HG03039 (cell line): ENCODE measurements at regions not wholly inside any gene's neighbourhood (a gene's known extent, or its start where the extent isn't known, plus 50 kb on each side); places are given as distances from the start of the nearest gene placed in this dataset.

Experiments
- ATAC-seq: cut with Tn5 transposase; IDR thresholded peaks from one replicate; pipeline ENCODE4 v1.9.1; 2021; ENCODE audit warnings: mild to moderate bottlenecking, moderate library complexity; ENCODE audit not compliant: unreplicated experiment

DNA sequence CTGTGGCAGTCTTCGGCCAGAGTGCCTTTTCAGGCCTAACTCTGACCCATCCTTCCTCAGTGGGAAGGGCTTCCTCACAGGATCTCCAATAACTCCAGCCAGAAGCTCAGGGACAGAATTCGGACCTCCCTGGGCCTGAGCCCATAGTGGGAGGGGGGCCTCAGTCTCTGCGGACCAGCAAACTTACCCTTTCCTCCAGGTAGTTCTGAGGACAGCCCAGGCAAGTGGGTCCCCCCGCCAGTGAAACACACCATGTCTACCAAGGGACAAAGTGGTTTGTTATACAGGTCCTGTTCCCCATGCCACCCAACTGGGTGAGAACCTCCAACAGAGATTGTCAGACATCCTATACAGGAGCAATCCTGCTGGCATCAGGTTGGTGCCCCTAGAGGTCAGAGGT, 350.4 kb downstream of the RAB28 start:
- no peak for ATAC-seq

DNA sequence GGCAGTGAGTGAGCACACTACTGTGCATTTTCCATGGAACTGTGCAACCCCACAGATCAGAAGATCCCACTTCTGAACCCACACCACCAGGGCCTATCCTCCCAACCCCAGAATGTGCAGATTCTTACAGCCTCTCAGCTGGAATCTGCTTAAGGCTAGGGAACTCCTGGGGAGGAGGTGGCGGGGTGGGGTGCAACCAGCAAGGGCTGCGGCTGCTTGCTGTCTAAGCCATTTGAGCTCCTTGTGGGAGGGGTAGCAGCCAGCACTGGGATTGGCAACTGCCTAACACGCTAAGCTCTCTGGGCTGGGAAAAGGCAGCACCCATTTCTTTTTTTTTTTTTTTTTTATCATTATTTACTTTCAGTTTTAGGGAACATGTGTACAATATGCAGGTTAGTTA, 353.3 kb downstream of the RAB28 start:
- no peak for ATAC-seq

DNA sequence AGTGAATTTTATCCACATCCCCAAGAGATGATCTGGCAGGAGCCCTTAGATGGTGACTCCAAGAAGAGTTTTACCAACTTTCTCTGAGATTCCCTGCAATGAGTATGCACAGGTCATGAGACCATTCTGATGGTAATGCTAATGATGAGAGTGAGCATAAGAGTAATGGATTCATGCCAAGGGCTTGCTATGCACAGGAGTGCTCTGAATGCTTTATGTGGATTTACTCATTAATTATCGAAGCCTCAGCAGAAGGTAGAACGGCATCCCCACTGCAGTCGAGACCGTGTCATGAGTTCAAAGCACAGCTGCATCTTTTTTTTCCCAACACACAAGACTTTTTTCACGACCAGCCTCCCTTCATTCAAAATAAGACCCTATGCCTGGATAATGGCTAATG, 355.0 kb downstream of the RAB28 start:
- no peak for ATAC-seq

DNA sequence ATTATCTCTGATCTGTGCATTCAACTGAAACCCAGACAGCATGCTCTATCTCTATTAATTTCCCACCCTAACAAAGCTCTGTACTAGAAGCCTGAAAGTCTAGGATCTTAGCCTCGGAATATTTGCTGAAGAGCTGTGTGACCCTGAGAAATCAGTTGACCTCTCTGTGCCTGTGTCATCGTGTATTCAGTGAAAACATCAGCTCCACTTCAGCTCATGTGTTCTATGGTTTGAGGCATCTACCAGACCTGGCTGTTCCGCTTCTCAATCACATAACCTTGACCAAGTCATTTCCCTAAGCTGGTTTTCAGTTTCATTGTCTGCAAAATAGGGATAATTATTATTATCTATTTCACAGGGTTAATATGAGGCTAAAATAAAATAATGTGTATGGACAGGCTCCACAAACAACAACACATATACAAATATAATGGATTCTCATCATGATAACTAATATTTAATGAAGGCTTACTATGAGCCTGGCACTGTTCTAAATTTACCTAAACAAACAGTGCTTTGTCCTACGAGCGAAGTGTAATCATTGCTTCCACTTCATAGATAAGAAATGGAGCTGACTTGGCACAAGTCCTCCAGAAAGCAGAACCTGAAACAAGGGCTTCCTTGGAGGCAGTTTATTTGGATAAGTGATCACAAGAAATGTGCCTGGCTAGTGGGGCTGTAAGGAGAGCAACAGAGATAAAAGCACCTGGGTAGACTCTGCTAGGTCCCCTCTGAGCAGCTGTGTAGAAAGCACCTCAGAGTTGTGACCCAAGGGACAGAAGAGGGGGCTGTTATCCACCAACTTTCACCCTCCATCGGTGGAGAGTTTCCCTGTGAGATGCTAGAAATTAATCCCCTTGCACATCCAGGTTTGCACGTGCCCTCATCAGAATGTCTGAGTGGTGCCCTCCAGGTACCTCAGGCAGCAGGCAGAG, 356.9 kb downstream of the RAB28 start:
- no peak for ATAC-seq

DNA sequence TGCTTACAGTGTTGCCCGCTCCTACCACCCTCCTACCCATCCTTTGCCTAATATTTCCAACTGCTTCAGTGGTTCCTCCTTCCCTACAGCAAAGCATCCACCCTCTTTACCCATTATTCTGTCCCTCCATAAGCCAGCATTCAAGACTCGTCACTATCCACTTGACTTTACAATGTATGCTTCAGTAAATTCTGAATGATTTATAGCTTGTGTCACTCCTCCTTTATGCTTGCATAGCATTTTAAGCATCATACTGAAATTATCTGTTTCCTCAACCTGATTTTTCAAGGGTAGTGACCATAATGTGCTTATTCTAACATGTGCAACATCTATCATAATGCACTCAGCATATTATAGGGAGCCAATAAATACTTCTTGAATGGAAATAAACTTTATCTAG, 365.5 kb downstream of the RAB28 start:
- no peak for ATAC-seq

DNA sequence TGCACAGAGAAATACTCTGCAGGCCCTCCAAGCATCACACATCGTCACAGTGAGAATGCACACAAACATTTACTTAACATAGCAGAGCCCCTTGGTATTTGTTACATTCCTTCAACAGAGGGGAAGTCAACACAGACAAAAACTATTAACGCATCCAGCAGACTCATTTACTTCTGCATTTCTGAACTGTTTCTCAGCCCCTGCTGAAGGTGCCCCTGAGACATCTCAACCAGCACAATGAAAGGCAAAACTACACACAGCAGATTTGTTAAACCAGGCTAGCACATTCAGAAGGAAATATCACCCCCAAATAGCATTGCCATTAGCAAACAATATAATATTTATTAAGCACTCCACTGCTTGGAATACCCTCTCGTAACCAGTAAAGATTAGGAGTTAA, 367.0 kb downstream of the RAB28 start:
- no peak for ATAC-seq

DNA sequence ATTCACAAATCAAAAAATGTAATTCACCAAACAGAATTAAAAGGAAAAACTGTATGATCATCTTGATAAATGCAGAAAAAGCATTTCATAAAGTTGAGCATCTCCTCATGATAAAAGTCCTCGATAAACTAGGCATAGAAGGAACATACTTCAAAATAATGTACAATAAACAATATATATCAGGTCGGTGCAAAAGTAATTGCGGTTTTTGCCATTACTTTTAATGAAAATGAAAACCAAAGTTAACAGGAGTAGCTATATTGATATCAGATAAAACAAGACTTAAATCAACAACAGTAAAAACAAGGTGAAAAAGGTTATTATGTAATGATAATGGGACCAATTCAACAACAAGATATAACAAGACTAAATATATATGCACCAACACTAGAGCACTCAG, 372.1 kb downstream of the RAB28 start:
- no peak for ATAC-seq

DNA sequence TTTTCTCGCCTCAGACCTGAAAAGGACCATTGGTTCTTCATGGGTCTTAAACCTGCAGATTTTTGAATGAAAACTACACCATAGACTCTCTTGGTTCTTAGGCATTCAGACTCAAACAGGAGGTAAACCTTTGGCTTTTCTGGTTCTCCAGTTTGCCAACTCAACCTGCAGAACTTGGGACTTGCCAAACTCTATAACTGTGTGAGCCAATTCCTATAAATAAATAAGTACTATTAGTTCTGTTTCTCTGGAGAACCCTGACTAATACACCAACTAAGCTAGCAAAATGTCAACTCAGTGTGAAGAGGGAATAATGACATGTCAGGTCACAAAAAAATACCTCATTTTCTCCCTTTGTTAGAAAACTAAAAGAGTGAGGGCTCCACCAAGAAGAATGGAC, 374.6 kb downstream of the RAB28 start:
- no peak for ATAC-seq

DNA sequence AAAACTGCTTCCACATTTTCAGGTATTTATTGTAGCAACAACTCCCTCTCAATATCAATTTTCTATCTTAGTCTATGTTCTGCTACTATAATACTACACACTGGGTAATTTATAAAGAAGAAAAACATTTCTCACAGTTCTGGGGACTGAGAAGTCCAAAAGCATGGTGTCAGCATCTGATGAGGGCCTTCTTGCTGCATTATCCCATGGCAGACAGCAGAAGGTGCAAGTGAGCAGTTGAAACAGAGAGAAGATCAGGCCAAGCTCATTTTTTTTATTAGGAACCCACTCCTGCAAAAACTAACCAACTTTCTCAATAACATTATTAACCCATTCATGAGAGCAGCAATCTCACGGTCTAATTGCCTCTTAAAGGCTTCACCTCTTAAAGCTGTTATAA, 376.0 kb downstream of the RAB28 start:
- no peak for ATAC-seq

DNA sequence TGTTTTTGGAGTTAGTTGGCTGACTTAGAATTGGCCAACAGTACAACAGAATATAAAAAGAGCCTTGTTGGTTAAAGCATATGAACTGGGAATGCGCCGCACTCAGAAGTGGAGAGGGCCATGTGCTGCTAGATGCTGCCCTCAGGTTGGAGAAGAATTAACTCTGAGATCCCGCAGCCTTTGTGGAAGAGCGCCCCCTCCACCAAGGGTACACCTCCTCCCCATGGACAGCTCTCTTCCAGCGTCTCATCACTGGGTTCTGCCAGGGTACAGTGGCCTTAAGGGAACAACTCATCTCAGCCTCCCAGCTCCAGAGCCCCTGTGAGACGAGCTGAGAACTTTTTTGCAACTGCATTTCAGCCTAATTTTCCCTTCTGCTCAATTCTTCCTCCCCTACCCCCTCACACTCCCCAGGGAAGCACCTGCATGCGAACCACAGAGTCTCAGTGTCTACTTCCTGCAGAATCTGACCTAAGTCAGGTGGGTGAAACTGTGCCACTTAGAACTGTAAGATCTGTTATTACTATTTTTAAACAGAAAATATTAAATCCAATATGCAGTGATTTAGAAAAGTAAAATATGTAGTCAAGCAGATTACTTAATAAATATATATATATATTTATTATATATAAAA, 380.6 kb downstream of the RAB28 start:
- no peak for ATAC-seq

DNA sequence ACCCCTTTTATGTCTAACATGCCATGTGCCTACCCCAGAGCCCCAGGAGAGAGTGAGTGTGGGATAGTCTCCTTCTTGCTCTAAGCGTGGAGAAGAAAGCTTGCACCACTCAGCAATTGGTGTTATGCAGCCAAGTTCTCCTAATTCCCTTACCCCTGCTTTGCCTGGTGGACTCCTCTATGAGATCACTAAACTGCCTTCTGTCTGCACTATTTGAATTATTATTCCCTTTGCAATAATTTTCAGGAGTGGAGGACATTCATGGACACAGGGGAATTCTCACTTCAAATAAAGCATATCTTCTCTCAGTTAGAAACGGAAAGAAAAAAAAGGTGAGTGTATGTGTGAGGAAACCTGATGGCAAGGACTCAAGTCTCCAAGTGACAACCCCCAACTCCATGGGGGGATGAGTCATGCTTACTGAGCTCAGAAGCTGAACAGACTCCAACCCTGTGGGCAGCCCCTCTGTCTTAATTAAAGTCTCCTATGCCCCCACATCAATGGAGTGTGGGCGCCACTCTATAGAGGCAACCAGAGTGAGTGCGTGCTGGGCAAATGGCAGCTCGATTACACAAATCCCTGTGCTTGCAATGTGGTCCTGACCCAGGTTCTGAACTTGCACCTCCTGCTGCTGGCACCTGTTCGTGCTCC, 381.9 kb downstream of the RAB28 start:
- ATAC-seq = no peak

DNA sequence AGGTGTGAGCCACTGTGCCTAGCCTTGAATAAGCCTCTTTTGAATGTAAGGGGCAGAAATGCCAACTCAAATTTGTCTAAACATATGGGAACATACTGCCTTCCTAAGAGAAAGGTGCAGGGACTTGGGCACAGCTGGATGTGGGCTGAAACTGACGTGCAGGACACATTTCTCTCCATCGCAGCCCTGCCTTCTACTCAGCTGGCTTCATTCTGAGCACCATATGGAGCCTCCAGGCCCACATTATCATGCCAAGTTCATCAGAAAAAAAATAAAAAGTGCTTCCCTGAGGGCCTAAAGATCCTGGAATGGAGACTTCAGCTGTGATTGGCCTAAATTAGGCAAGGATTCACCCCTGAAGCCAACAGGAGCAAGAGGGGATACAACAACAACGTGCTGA, 386.2 kb downstream of the RAB28 start:
- no peak for ATAC-seq

DNA sequence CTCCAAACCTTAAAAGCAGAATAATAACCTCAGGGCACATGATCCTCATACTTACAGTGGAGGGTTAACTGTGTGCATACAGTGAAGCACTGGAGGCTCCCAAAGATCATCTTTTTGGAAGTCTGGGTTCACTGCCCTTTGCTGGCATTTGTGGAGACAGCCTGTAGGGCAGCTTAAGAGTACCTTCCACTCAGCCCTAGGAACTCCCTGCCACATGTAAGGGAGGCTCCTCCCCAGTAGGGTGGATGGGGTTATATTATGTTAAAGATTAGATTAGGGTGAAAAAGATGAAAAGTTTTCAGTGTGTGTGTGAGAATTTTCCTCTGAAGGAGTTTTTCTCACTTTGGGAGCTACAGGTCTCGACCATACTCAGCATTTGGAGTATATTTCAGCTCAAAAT, 388.4 kb downstream of the RAB28 start:
- ATAC-seq = no peak

DNA sequence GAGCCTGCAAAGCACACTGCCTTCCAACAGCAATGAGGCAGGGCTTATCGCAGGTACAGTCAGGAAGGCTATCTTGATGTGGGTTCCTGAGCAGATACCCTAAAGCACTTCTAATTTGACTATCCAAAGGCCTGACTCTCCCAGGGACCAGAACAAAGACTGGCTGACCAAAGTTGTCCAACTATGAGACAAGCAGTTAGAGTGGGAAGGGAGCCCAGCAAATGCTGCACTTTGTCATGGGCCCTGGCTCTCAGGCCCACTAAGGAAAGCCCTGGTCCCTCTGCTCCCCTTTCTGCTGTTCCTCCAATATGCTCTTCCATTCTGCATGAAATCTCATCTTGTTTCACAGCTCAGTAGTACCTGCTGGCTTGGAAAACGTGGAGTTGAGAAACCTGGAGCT, 391.0 kb downstream of the RAB28 start:
- ATAC-seq = no peak

DNA sequence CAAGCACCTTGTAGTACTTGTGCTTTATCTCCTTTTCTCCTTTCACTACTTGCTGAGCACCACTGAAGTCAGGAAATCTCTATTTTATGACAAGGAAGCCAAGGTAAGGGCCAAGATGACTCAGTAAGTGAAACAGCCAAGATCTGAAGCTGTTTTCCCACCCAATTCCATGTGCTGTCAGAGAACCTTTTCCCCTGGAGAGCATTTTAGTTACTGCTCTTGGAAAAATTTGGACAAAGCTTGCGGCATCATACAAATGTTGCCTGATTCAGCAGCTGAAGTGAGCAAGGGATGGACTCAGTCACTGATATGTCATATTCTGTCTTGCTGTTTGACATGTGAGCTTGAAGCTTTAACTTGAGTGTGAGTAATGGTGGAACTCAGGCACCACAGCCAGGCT, 391.4 kb downstream of the RAB28 start:
- ATAC-seq = no peak

DNA sequence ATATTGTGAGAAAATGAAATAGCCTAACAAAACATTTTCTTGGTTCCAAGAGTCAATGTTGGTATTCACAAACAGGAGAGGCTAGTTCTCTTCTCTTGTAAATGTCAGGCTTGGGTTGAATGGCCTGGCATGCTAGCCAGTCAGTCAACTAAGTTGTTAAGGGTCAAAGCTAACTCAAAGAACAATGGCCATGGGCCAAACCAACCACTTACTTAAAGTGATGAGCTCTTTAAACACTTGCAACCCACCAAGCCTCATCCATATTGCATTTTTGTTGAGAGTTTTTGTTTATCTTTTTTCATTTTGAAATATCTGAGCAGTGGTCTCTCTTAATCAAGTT, 394.5 kb downstream of the RAB28 start:
- no peak for ATAC-seq

DNA sequence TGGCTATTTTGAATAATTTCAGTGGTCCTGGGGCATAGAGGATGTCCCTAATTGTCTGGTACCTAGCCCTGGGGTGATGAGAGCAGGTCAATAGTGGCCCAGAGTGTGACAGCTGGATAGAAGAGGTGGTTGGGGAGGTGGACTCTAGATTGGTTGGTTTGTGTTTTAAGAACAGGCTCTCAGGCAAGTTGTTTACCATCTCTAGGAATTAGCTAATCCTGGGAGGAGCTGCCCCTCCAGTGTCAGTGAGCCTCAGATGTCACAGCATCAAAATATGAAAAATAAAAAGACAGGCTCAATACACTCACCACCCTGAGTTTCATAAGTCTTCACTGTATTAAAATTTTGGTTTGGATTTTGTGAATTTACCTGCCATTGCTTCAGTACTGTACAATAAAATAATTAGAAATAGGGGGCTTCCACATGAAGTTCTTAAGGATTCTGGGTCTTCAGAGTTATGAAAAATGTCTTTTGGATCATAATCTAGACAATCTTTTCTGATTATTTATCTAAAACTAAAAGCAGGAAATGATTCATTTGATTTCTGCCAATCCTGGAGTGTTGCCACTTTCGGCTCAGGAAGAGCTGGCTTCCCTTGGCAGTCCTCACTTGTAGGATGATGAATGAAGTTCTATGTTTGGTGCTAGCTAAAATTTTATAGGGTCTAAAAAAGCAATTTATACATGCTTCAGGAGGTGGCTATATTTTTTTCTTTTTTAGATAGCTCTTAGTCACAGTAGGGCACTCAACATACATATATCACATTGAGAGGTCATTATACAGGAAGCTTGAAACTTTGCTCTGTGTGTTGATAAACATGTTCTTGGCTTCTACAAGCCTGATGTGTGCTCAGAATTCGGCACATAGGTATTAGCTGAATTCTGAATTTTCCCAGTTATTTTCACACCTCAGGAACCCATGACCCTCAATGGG, 395.1 kb downstream of the RAB28 start:
- ATAC-seq = no peak

DNA sequence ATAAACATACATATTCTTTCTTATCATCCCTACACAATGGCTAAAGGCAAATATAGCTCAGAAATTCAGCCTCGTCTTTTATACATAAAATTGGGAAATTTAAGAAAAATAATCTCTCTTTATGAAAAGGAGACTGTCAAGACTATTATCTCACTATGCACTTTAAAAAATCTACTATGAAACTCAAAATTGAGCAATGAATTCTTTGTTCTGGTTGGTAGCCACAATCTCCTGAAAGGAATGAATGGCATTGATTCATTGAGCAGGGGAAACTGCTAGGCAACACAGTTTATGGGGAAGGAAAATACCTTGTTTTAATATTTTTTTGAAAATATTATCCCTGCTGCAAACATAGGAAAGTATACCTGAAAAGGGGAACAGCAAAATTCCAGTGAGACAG, 397.1 kb downstream of the RAB28 start:
- no peak for ATAC-seq

DNA sequence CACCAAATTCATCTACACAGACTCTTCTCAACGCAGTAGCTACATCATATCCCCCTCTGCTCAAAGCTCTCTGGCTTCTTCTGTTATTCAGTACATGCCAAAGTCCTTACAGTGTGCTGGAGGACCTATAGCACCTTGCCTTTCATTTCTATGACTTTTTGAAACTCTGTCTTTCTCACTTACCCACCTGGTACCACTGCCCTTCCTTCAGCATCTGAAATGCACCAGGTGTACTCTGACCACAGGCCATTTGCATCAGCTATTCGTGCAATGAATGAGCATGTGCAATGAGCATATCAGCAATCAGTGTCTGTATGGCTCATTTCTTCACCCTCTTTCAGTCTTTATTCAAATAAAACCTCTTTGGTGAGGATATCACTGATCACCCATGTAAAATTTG, 399.9 kb downstream of the RAB28 start:
- ATAC-seq = no peak

DNA sequence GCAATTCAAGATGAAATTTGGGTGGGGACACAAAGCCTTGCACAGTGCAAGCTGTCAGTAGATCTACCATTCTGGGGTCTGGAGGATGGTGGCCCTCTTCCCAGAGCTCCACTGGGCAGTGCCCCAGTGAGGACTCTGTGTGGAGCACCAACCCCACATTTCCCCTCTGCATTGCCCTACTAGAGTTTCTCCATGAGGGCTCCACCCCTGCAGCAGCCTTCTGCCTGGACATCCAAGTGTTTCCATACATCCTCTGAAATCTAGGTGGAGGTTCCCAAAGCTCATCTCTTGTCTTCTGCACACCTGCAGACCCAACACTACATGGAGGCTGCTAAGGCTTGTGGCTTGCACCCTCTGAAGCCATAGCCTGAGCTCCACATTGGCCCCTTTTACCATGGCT, 402.3 kb downstream of the RAB28 start:
- no peak for ATAC-seq

DNA sequence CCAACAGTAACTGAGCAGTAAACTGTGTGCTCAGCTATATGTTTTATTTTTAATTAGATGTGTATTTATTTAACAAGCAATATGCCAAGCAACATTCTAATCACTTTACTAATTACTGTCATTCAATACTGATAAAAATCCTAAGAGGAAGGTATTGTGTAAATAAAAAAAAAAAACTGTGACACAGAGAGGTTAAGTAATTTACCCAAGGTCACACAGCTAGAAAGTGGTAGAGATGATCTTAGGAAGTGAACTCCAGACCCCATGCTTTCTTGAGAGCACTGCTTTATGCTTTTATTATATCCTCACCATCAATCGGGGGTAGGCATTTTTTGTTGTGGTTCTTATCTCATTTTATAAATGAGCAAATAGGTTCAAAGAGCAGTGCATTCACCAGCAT, 417.1 kb downstream of the RAB28 start:
- ATAC-seq = no peak
